Stimulated activated CD8-positive, alpha-beta memory T cell treated with anti-CD3 and anti-CD28 coated beads, Interleukin-7, amount 100 ng/mL, for 4 hours (primary cell): ENCODE measurements at regions not wholly inside any gene's neighbourhood (a gene's known extent, or its start where the extent isn't known, plus 50 kb on each side); places are given as distances from the start of the nearest gene placed in this dataset.

Experiments
- DNase-seq, 2 donors: peaks; one replicate each; pipeline ENCODE4 v3.0.0-alpha.2; 2020; ENCODE audit warnings: low read depth in 2 of 2

DNA sequence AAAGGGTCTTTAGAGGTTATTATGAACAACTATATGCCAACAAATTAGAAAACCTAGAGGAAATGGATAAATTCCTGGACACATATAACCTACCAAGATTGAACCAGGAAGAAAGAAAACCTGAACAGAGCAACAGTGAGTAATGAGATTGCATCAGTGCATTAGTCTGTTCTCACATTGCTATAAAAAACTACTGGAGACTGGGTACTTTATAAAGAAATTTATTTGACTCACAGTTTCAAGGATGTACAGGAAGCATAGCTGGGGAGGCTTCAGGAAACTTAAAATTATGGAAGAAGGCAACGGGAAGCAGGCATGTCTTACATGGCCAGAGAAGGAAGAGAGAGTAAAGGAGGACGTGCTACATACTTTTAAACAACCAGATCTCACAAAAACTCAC is 70.8 kb upstream of the GNAZ start:
- no peak for DNase-seq

DNA sequence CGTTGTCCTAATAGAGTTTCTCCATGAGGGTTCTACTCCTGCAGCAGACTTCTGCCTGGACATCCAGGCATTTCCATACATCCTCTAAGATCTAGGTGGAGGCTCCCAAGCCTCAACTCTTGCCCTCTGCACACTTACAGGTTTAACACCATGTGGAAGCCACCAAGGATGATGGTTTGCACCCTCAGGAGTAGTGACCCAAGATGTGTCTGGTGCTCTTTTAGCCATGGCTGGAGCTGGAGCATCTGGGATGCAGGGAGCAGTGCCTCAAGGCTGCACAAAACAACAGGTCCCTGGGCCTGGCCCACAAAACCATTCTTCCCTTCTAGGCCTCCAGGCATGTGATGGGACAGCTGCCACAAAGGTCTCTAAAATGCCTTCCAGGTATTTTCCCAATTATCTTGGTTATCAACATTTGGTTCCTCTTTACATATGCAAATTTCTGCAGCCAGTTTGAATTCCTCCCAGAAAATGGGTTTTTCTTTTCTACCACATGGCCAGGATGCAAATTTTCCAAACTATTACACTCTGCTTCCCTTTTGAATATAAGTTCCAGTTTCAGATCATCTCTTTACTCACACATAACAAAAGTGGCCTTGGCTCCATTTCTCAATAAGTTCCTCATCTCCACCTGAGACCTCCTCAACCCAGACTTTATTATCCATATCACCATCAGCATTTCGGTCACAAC is 69.5 kb upstream of the GNAZ start:
- no peak for DNase-seq

DNA sequence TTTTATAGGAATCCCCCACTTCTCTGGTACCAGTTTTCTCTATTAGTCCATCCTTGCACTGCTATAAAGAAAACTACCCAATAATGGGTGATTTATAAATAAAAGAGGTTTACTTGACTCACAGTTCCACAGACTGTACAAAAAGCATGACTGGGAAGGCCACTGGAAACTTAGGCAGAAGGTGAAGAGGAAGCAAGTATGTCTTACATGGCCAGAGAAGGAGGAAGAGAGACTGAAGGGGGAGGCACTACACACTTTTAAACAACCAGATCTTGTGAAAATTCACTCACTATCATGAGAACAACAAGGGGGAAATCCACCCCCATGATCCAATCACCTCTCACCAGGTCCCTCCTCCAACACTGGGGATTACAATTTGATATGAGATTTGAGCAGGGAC is 68.9 kb upstream of the GNAZ start:
- DNase-seq, result no peak

DNA sequence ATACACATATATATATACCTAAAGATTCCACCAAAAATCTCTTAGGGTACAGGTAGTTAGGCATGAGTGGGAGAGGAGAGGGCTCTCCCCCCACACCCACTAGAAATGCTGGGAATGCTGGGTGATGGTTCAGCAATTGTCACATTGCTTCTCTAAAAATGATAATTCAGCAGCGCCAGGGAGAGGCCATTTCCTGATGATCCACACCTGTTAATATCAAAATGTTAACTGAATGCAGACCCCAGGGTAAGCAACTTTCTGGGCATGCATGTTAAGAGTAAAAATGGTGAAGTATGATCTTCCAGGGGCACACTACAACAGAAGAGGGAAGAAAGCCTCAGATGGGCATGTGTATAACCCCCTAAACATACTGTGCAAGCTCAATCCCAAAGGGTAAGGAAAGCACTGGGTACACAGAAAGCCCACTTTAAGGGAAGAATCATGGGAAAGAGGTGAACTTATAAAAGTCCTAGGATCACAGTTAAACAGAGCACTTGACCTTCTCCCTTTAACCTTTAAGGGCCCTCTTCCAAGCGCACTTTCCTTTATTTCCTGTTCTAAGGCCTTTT is 67.6 kb upstream of the GNAZ start:
- DNase-seq, result no peak

DNA sequence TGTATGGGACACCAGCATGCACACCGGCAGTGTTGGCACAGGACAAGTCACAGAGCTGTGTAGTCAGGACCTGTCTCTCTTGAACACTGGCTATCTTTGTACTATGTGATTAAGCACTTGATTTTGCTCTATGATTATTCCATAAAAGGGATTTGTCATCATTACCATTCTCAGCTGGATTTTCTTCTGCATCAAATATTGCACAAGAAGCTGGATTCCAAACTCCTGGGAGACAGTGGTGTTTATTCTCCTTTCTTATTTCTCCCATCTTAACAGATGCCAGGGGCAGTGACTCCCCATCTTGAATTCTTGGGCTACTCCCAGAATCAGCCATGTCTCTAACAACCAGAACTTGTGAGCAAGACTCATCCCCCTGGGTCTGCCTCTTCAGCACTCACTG is 62.5 kb upstream of the GNAZ start:
- DNase-seq, result no peak

DNA sequence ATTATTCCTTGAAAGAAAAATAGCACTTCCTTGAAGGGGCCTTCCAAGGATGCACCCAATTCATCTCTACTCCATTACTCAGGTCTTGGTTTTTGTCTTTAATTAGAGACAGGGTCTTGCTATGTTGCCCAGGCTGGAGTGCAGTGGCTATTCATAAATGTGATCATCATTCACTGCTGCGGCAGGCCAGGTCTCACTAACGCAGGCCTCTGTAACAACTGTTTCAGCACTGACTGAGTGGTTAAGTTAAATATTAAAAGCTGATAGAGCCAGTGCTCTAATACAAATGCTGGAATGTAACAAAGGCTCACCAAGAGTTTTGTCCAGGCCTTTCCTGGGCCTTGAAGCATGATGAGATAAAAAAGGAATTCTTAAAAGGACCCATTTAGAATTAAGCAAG is 61.4 kb upstream of the GNAZ start:
- no peak for DNase-seq
